GM23338 (cell line): ENCODE measurements at regions not wholly inside any gene's neighbourhood (a gene's known extent, or its start where the extent isn't known, plus 50 kb on each side); places are given as distances from the start of the nearest gene placed in this dataset.

ENCODE experiments used
- ATAC-seq: fragments of 200-7000 bp; cut with Tn5 transposase; 3 replicates; pipeline ENCODE4 v1.9.1; 2020
- DNase-seq: peaks from one replicate; pipeline ENCODE4 v3.0.0-alpha.2; 2015; ENCODE audit warnings: low spot score
- H2AFZ ChIP-seq: fragments of 200-600 bp; sonication (generic); 2 replicates; pipeline ENCODE4 v1.8.0; 2016; ENCODE audit warnings: antibody characterized with exemption, mild to moderate bottlenecking, moderate library complexity
- H3F3A ChIP-seq: fragments of 200-600 bp; sonication (generic); replicated peaks from 2 replicates; pipeline ENCODE4 v1.8.0; 2017; ENCODE audit warnings: antibody characterized with exemption, mixed run types, low read depth
- H3K27ac ChIP-seq: fragments of 200-600 bp; sonication (generic); 2 replicates; pipeline ENCODE4 v1.6.1; 2016; ENCODE audit warnings: low read depth
- H3K27me3 ChIP-seq: fragments of 200-600 bp; sonication (generic); 2 replicates; pipeline ENCODE4 v1.8.0; 2016; ENCODE audit warnings: mild to moderate bottlenecking, mixed run types, moderate library complexity; ENCODE audit not compliant: insufficient read depth
- H3K36me3 ChIP-seq: fragments of 200-600 bp; sonication (generic); 2 replicates; pipeline ENCODE4 v1.8.0; 2016; ENCODE audit warnings: mild to moderate bottlenecking; ENCODE audit not compliant: insufficient read depth
- H3K4me1 ChIP-seq: fragments of 200-600 bp; sonication (generic); 2 replicates; pipeline ENCODE4 v1.8.0; 2016; ENCODE audit warnings: mild to moderate bottlenecking, moderate library complexity; ENCODE audit not compliant: insufficient read depth
- H3K4me2 ChIP-seq: fragments of 200-600 bp; sonication (generic); 2 replicates; pipeline ENCODE4 v1.7.1; 2017; ENCODE audit warnings: mixed run types
- H3K4me3 ChIP-seq: fragments of 200-600 bp; sonication (generic); 2 replicates; pipeline ENCODE4 v1.6.1; 2016; ENCODE audit warnings: mixed run types
- H3K79me2 ChIP-seq: fragments of 200-600 bp; sonication (generic); replicated peaks from 2 replicates; pipeline ENCODE4 v1.8.0; 2017; ENCODE audit warnings: mild to moderate bottlenecking; ENCODE audit not compliant: insufficient read depth
- H3K9me2 ChIP-seq: fragments of 200-600 bp; sonication (generic); 2 replicates; pipeline ENCODE4 v1.8.0; 2017; ENCODE audit not compliant: insufficient read depth
- H4K20me1 ChIP-seq: fragments of 200-600 bp; sonication (generic); replicated peaks from 2 replicates; pipeline ENCODE4 v1.8.0; 2017; ENCODE audit warnings: mild to moderate bottlenecking; ENCODE audit not compliant: insufficient read depth
- H3K27ac Mint-ChIP-seq: 2 replicates; pipeline ENCODE4 v1.8.0; 2020; ENCODE audit warnings: inconsistent platforms, mild to moderate bottlenecking, moderate library complexity, mixed read lengths
- H3K27me3 Mint-ChIP-seq: 3 replicates; pipeline ENCODE4 v1.8.0; 2022; ENCODE audit warnings: low read depth, mild to moderate bottlenecking, moderate library complexity, mixed read lengths, inconsistent platforms; ENCODE audit not compliant: insufficient read depth, poor library complexity
- H3K36me3 Mint-ChIP-seq: 3 replicates; pipeline ENCODE4 v1.8.0; 2021; ENCODE audit warnings: low read depth, mild to moderate bottlenecking, inconsistent platforms, moderate library complexity, mixed read lengths
- H3K4me1 Mint-ChIP-seq: 3 replicates; pipeline ENCODE4 v1.8.0; 2020; ENCODE audit warnings: mild to moderate bottlenecking, inconsistent platforms, mixed read lengths
- H3K4me3 Mint-ChIP-seq: 3 replicates; pipeline ENCODE4 v1.8.0; 2021; ENCODE audit warnings: moderate library complexity, mild to moderate bottlenecking, inconsistent platforms, mixed read lengths
- H3K9me3 Mint-ChIP-seq: 3 replicates; pipeline ENCODE4 v1.8.0; 2020; ENCODE audit warnings: moderate library complexity, mild to moderate bottlenecking, inconsistent platforms, mixed read lengths
- CREB1 ChIP-seq: fragments of 250-450 bp; sonication (Bioruptor Pico); IDR thresholded peaks from 2 replicates; pipeline ENCODE4 v1.5.0; 2020; ENCODE audit warnings: low read depth, mild to moderate bottlenecking, moderate library complexity
- EZH2 ChIP-seq: fragments of 200-600 bp; sonication (generic); IDR thresholded peaks from one replicate; pipeline ENCODE4 v1.8.0; 2017; ENCODE audit warnings: antibody characterized with exemption, mild to moderate bottlenecking, low read depth; ENCODE audit not compliant: unreplicated experiment
- EZH2phosphoT487 ChIP-seq: fragments of 200-600 bp; sonication (generic); IDR thresholded peaks from one replicate; pipeline ENCODE4 v1.8.1; 2018; ENCODE audit warnings: antibody characterized with exemption; ENCODE audit not compliant: unreplicated experiment
- JUNB ChIP-seq: IDR thresholded peaks from one replicate; pipeline ENCODE4 v1.6.1; 2016; ENCODE audit warnings: antibody characterized with exemption; ENCODE audit not compliant: unreplicated experiment
- NANOG ChIP-seq: IDR thresholded peaks from 2 replicates; pipeline ENCODE4 v1.6.1; 2016; ENCODE audit warnings: antibody characterized with exemption, borderline replicate concordance
- POLR2AphosphoS5 ChIP-seq: IDR thresholded peaks from 2 replicates; pipeline ENCODE4 v1.6.1; 2016; ENCODE audit warnings: antibody characterized with exemption, low read depth
- STAT1 ChIP-seq: IDR thresholded peaks from one replicate; pipeline ENCODE4 v1.6.1; 2016; ENCODE audit warnings: antibody characterized with exemption; ENCODE audit not compliant: unreplicated experiment
- ZNF114 ChIP-seq: fragments of 250-450 bp; sonication (Bioruptor Pico); IDR thresholded peaks from 2 replicates; pipeline ENCODE4 v1.5.0; 2020; ENCODE audit warnings: mild to moderate bottlenecking, moderate library complexity
- ZNF331 ChIP-seq: fragments of 250-450 bp; sonication (Bioruptor Pico); IDR thresholded peaks from 2 replicates; pipeline ENCODE4 v1.5.0; 2020; ENCODE audit warnings: low read depth, mild to moderate bottlenecking, moderate library complexity
- TF ChIP-seq, protein P1 (sequence below), 2 experiments: fragments of 200-600 bp in 1 of 2; sonication (generic) in 1 of 2; conservative IDR thresholded peaks; 2 replicates each; pipeline versions ENCODE4 v1.5.1 to v1.6.1; 2016 to 2017; ENCODE audit warnings: antibody characterized with exemption in 2 of 2, low read depth in 2 of 2, mild to moderate bottlenecking in 2 of 2, moderate library complexity in 1 of 2
- TF ChIP-seq, protein P2 (sequence below): fragments of 250-450 bp; sonication (Bioruptor Pico); IDR thresholded peaks from 2 replicates; pipeline ENCODE4 v1.5.0; 2020; ENCODE audit warnings: mild to moderate bottlenecking, moderate library complexity
- TF ChIP-seq, protein P3 (sequence below): IDR thresholded peaks from 2 replicates; pipeline ENCODE4 v1.6.1; 2016; ENCODE audit warnings: antibody characterized with exemption
- TF ChIP-seq, protein P4 (sequence below): IDR thresholded peaks from one replicate; pipeline ENCODE4 v1.6.1; 2018; ENCODE audit warnings: antibody characterized with exemption; ENCODE audit not compliant: unreplicated experiment

DNA sequence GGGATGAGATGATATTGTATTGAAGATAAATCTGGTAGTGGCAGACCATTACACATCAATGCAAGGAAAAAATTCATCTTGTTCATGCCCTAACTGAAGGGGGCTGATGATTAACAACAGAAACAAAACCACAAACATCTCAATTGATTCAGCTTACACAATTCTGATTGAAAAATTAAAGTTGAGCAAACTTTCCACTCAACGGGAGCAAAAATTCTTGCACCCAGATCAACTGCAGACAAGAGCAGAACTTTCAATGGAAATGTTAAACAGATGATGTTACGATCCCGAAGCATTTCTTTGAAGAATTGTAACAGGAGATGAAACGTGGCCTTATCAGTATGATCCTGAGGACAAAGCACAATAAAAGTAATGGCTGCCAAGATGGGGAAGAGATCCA, 172.4 kb upstream of the SOX5 start:
- no peak overlapping the region for H3K4me3 ChIP-seq
- no peaks in the 10 kb centered on the region; the same call in 2 of the 3 replicates for H3K9me3 Mint-ChIP-seq
- TF ChIP-seq, protein P1, sequence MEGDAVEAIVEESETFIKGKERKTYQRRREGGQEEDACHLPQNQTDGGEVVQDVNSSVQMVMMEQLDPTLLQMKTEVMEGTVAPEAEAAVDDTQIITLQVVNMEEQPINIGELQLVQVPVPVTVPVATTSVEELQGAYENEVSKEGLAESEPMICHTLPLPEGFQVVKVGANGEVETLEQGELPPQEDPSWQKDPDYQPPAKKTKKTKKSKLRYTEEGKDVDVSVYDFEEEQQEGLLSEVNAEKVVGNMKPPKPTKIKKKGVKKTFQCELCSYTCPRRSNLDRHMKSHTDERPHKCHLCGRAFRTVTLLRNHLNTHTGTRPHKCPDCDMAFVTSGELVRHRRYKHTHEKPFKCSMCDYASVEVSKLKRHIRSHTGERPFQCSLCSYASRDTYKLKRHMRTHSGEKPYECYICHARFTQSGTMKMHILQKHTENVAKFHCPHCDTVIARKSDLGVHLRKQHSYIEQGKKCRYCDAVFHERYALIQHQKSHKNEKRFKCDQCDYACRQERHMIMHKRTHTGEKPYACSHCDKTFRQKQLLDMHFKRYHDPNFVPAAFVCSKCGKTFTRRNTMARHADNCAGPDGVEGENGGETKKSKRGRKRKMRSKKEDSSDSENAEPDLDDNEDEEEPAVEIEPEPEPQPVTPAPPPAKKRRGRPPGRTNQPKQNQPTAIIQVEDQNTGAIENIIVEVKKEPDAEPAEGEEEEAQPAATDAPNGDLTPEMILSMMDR (conservative IDR thresholded peaks at IDR 0.05; ENCODE audit: low read depth in 2 of 2) = no peak
- TF ChIP-seq, protein P2, sequence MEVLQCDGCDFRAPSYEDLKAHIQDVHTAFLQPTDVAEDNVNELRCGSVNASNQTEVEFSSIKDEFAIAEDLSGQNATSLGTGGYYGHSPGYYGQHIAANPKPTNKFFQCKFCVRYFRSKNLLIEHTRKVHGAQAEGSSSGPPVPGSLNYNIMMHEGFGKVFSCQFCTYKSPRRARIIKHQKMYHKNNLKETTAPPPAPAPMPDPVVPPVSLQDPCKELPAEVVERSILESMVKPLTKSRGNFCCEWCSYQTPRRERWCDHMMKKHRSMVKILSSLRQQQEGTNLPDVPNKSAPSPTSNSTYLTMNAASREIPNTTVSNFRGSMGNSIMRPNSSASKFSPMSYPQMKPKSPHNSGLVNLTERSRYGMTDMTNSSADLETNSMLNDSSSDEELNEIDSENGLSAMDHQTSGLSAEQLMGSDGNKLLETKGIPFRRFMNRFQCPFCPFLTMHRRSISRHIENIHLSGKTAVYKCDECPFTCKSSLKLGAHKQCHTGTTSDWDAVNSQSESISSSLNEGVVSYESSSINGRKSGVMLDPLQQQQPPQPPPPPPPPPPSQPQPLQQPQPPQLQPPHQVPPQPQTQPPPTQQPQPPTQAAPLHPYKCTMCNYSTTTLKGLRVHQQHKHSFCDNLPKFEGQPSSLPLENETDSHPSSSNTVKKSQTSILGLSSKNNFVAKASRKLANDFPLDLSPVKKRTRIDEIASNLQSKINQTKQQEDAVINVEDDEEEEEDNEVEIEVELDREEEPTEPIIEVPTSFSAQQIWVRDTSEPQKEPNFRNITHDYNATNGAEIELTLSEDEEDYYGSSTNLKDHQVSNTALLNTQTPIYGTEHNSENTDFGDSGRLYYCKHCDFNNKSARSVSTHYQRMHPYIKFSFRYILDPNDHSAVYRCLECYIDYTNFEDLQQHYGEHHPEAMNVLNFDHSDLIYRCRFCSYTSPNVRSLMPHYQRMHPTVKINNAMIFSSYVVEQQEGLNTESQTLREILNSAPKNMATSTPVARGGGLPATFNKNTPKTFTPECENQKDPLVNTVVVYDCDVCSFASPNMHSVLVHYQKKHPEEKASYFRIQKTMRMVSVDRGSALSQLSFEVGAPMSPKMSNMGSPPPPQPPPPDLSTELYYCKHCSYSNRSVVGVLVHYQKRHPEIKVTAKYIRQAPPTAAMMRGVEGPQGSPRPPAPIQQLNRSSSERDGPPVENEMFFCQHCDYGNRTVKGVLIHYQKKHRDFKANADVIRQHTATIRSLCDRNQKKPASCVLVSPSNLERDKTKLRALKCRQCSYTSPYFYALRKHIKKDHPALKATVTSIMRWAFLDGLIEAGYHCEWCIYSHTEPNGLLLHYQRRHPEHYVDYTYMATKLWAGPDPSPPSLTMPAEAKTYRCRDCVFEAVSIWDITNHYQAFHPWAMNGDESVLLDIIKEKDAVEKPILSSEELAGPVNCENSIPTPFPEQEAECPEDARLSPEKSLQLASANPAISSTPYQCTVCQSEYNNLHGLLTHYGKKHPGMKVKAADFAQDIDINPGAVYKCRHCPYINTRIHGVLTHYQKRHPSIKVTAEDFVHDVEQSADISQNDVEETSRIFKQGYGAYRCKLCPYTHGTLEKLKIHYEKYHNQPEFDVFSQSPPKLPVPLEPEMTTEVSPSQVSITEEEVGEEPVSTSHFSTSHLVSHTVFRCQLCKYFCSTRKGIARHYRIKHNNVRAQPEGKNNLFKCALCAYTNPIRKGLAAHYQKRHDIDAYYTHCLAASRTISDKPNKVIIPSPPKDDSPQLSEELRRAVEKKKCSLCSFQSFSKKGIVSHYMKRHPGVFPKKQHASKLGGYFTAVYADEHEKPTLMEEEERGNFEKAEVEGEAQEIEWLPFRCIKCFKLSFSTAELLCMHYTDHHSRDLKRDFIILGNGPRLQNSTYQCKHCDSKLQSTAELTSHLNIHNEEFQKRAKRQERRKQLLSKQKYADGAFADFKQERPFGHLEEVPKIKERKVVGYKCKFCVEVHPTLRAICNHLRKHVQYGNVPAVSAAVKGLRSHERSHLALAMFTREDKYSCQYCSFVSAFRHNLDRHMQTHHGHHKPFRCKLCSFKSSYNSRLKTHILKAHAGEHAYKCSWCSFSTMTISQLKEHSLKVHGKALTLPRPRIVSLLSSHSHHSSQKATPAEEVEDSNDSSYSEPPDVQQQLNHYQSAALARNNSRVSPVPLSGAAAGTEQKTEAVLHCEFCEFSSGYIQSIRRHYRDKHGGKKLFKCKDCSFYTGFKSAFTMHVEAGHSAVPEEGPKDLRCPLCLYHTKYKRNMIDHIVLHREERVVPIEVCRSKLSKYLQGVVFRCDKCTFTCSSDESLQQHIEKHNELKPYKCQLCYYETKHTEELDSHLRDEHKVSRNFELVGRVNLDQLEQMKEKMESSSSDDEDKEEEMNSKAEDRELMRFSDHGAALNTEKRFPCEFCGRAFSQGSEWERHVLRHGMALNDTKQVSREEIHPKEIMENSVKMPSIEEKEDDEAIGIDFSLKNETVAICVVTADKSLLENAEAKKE (CRISPR knock-in tag) = no peak
- TF ChIP-seq, protein P3, sequence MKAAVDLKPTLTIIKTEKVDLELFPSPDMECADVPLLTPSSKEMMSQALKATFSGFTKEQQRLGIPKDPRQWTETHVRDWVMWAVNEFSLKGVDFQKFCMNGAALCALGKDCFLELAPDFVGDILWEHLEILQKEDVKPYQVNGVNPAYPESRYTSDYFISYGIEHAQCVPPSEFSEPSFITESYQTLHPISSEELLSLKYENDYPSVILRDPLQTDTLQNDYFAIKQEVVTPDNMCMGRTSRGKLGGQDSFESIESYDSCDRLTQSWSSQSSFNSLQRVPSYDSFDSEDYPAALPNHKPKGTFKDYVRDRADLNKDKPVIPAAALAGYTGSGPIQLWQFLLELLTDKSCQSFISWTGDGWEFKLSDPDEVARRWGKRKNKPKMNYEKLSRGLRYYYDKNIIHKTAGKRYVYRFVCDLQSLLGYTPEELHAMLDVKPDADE = no peak
- TF ChIP-seq POLR2AphosphoS5 (no peak), JUNB (no peak), CREB1 (CRISPR knock-in tag) (no peak), ZNF331 (no peak), EZH2phosphoT487 (no peak), ZNF114 (CRISPR knock-in tag) (no peak), STAT1 (no peak), NANOG (no peak), EZH2 (no peak)
- TF ChIP-seq, protein P4, sequence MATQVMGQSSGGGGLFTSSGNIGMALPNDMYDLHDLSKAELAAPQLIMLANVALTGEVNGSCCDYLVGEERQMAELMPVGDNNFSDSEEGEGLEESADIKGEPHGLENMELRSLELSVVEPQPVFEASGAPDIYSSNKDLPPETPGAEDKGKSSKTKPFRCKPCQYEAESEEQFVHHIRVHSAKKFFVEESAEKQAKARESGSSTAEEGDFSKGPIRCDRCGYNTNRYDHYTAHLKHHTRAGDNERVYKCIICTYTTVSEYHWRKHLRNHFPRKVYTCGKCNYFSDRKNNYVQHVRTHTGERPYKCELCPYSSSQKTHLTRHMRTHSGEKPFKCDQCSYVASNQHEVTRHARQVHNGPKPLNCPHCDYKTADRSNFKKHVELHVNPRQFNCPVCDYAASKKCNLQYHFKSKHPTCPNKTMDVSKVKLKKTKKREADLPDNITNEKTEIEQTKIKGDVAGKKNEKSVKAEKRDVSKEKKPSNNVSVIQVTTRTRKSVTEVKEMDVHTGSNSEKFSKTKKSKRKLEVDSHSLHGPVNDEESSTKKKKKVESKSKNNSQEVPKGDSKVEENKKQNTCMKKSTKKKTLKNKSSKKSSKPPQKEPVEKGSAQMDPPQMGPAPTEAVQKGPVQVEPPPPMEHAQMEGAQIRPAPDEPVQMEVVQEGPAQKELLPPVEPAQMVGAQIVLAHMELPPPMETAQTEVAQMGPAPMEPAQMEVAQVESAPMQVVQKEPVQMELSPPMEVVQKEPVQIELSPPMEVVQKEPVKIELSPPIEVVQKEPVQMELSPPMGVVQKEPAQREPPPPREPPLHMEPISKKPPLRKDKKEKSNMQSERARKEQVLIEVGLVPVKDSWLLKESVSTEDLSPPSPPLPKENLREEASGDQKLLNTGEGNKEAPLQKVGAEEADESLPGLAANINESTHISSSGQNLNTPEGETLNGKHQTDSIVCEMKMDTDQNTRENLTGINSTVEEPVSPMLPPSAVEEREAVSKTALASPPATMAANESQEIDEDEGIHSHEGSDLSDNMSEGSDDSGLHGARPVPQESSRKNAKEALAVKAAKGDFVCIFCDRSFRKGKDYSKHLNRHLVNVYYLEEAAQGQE = no peak
- H3K27me3 Mint-ChIP-seq = no peaks in the 10 kb centered on the region
- H3K4me1 ChIP-seq = no peaks in the 10 kb centered on the region
- DNase-seq (no peak), ATAC-seq (no peak)
- H3K27ac ChIP-seq = no peak overlapping the region
- no peaks in the 10 kb centered on the region for H3K27me3 ChIP-seq
- H4K20me1 ChIP-seq = no peaks in the 10 kb centered on the region
- no peaks in the 10 kb centered on the region for H3K36me3 Mint-ChIP-seq
- H3K4me1 Mint-ChIP-seq = peaks cover 4% of the 10 kb centered on the region; the same call in 2 of the 3 replicates
- no peak overlapping the region for H3K27ac Mint-ChIP-seq
- H3K9me2 ChIP-seq = no peaks in the 10 kb centered on the region
- no peaks in the 10 kb centered on the region for H3K79me2 ChIP-seq
- H3F3A ChIP-seq = no peaks in the 10 kb centered on the region
- H3K4me3 Mint-ChIP-seq = no peak overlapping the region
- no peak overlapping the region for H3K4me2 ChIP-seq
- H2AFZ ChIP-seq = no peak overlapping the region
- H3K36me3 ChIP-seq = no peaks in the 10 kb centered on the region
